Kidney (tissue), 13 donors: ENCODE measurements at regions not wholly inside any gene's neighbourhood (a gene's known extent, or its start where the extent isn't known, plus 50 kb on each side); places are given as distances from the start of the nearest gene placed in this dataset.

ENCODE experiments used
- DNase-seq, 5 donors: peaks; one replicate each; pipeline ENCODE4 v3.0.0-alpha.2; 2013 to 2020
- FAIRE-seq: peaks from 2 replicates; lab custom pipeline; 2012; peaks lifted over from hg19 to GRCh38; lab: Jason Lieb, UNC
- H3K27ac ChIP-seq, 2 donors: one replicate each; pipeline ENCODE4 v1.7.0; 2013; ENCODE audit warnings: low read depth in 2 of 2, low read length in 2 of 2, inconsistent platforms in 1 of 2
- H3K27me3 ChIP-seq: one replicate; pipeline ENCODE4 v1.7.1; 2013; ENCODE audit warnings: low read length, inconsistent platforms; ENCODE audit not compliant: control insufficient read depth, insufficient read depth
- H3K36me3 ChIP-seq, 3 donors: one replicate each; pipeline versions ENCODE4 v1.7.0 to v1.7.1; 2013; ENCODE audit warnings: low read length in 3 of 3, control low read depth in 1 of 3, inconsistent platforms in 1 of 3; ENCODE audit not compliant: insufficient read depth in 3 of 3, control insufficient read depth in 2 of 3
- H3K4me1 ChIP-seq, 3 donors: one replicate each; pipeline versions ENCODE4 v1.7.0 to v1.7.1; 2013; ENCODE audit warnings: low read length in 3 of 3, inconsistent platforms in 1 of 3, low read depth in 1 of 3; ENCODE audit not compliant: control insufficient read depth in 2 of 3, insufficient read depth in 2 of 3
- H3K4me3 ChIP-seq, 3 donors: one replicate each; pipeline versions ENCODE4 v1.7.0 to v1.8.1; 2013; ENCODE audit warnings: low read length in 3 of 3, control low read depth in 1 of 3, inconsistent platforms in 1 of 3
- H3K9ac ChIP-seq, 3 donors: one replicate each; pipeline versions ENCODE4 v1.7.0 to v1.7.1; 2013; ENCODE audit warnings: low read length in 3 of 3, control low read depth in 1 of 3, inconsistent platforms in 1 of 3
- H3K9me3 ChIP-seq, 3 donors: one replicate each; pipeline versions ENCODE4 v1.7.0 to v1.7.1; 2013; ENCODE audit warnings: low read length in 3 of 3, control low read depth in 1 of 3, inconsistent platforms in 1 of 3; ENCODE audit not compliant: control insufficient read depth in 2 of 3, insufficient read depth in 1 of 3
- CTCF ChIP-seq: IDR thresholded peaks from 3 replicates; pipeline ENCODE4 v1.5.1; 2012; ENCODE audit warnings: mild to moderate bottlenecking, moderate library complexity, borderline replicate concordance; ENCODE audit not compliant: insufficient read depth; ENCODE audit errors: extremely low read depth
- intact Hi-C: fragments of 100-400 bp; cut with DNase I; formaldehyde crosslinking; loops from one replicate; pipeline ENCODE4 v1.11.1; 2022
- donor health status: control.
- donor health status: control.
- donor health status: control.
- donor health status: control.
- donor health status: control.
- donor health status: DM: yes; HTN: yes; CAD: no.
- donor health status: Normal renal cell carcinoma (clear cell type).

- no peaks in the 10 kb centered on the region for H3K9me3 ChIP-seq
- intact Hi-C loops: no loop called here
- TF ChIP-seq CTCF: no peak
- no peak overlapping the region for H3K4me3 ChIP-seq
- no peak overlapping the region for H3K27ac ChIP-seq
- H3K36me3 ChIP-seq: no peaks in the 10 kb centered on the region
- no peaks in the 10 kb centered on the region for H3K27me3 ChIP-seq
- no peak overlapping the region for H3K9ac ChIP-seq
- peaks cover 0 to 2% (median 0%) of the 10 kb centered on the region in 3 donors for H3K4me1 ChIP-seq
- no peak for FAIRE-seq
- DNase-seq: no peak
Observed at GRCh38 chr21:38735626-38736206, 70.0 kb upstream of the ETS2 start.

GRCh38 chr21:38740090-38740489, 65.6 kb upstream of the ETS2 start:
- H3K27me3 ChIP-seq: no peaks in the 10 kb centered on the region
- no peaks in the 10 kb centered on the region for H3K4me1 ChIP-seq
- intact Hi-C loops: no loop called here
- no peak overlapping the region for H3K4me3 ChIP-seq
- no peak overlapping the region for H3K9ac ChIP-seq
- DNase-seq (no peak), FAIRE-seq (no peak)
- H3K9me3 ChIP-seq: no peaks in the 10 kb centered on the region
- H3K36me3 ChIP-seq: no peaks in the 10 kb centered on the region
- no peak overlapping the region for H3K27ac ChIP-seq
- TF ChIP-seq CTCF: no peak

GRCh38 chr21:38741092-38741949, 64.4 kb upstream of the ETS2 start:
- H3K36me3 ChIP-seq: no peaks in the 10 kb centered on the region
- H3K9me3 ChIP-seq: no peaks in the 10 kb centered on the region
- H3K4me1 ChIP-seq: no peaks in the 10 kb centered on the region
- no peak overlapping the region for H3K27ac ChIP-seq
- intact Hi-C loops: no loop called here
- DNase-seq (no peak), FAIRE-seq (no peak)
- no peaks in the 10 kb centered on the region for H3K27me3 ChIP-seq
- H3K4me3 ChIP-seq: no peak overlapping the region
- TF ChIP-seq CTCF: no peak
- no peak overlapping the region for H3K9ac ChIP-seq

- no peaks in the 10 kb centered on the region for H3K27me3 ChIP-seq
- DNase-seq (no peak), FAIRE-seq (no peak)
- TF ChIP-seq CTCF: no peak
- H3K9me3 ChIP-seq: no peaks in the 10 kb centered on the region
- no peak overlapping the region for H3K27ac ChIP-seq
- no peaks in the 10 kb centered on the region for H3K4me1 ChIP-seq
- no peak overlapping the region for H3K9ac ChIP-seq
- H3K36me3 ChIP-seq: no peaks in the 10 kb centered on the region
- H3K4me3 ChIP-seq: no peak overlapping the region
- intact Hi-C loops: no loop called here
Observed at GRCh38 chr21:38741950-38742256, 63.8 kb upstream of the ETS2 start.
